ENCODE measurements at regions not wholly inside any gene's neighbourhood (a gene's known extent, or its start where the extent isn't known, plus 50 kb on each side); places are given as distances from the start of the nearest gene placed in this dataset.

DNA sequence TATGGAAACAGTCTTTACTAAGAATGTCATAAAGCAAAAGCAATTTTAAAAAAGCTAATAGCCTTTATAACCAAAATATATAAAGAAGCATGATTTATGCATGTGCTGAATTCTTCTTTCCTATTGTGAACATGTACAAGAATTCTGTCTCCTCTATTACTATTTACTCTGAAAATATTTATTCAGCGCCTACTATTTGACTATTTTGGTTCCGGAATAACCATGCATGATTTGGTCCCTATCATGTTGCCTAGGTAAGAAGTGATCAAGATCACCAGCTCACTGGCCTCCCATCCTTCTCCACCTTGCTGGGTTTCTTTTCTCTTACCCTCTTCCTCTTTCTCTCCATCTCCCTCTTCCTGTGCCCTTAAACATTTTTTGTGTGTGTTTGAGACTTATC is 443.8 kb downstream of the SH3GL2 start:
- H3K36me3 Mint-ChIP-seq (ENCODE audit: insufficient read depth in 1 of 3, low read depth in 3 of 3): peaks cover 0 to 9% (median 0%) of the 10 kb centered on the region in 3 experiments; a peak in 2 of 7 replicates
- TF ChIP-seq, protein P1, sequence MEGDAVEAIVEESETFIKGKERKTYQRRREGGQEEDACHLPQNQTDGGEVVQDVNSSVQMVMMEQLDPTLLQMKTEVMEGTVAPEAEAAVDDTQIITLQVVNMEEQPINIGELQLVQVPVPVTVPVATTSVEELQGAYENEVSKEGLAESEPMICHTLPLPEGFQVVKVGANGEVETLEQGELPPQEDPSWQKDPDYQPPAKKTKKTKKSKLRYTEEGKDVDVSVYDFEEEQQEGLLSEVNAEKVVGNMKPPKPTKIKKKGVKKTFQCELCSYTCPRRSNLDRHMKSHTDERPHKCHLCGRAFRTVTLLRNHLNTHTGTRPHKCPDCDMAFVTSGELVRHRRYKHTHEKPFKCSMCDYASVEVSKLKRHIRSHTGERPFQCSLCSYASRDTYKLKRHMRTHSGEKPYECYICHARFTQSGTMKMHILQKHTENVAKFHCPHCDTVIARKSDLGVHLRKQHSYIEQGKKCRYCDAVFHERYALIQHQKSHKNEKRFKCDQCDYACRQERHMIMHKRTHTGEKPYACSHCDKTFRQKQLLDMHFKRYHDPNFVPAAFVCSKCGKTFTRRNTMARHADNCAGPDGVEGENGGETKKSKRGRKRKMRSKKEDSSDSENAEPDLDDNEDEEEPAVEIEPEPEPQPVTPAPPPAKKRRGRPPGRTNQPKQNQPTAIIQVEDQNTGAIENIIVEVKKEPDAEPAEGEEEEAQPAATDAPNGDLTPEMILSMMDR (conservative IDR thresholded peaks at IDR 0.05): no peak

More for the DNA sequence above, 443.8 kb downstream of the SH3GL2 start:
- Mint-ChIP-seq H3K9me3 (peaks cover 4 to 10% of the 10 kb centered on the region in 2 experiments), H3K27ac (no peak overlapping the region), H3K4me1 (peaks cover 8 to 12% of the 10 kb centered on the region in 2 experiments), H3K4me3 (no peak overlapping the region), H3K27me3 (ENCODE audit: low read depth) (peaks cover 2% of the 10 kb centered on the region; the same call in 1 of the 2 replicates)
- H2AK5ac ChIP-seq (ENCODE audit: insufficient read length, low read length): no peak overlapping the region
- H3K27ac ChIP-seq (ENCODE audit: insufficient read length, low read depth, low read length): no peak overlapping the region
- no peaks in the 10 kb centered on the region for H3K79me2 ChIP-seq (ENCODE audit: insufficient read depth, low read length)
- no peak for DNase-seq
- H3K79me1 ChIP-seq (ENCODE audit: insufficient read depth, low read depth, low read length, poor library complexity, severe bottlenecking): no peaks in the 10 kb centered on the region
- no peak overlapping the region for H2BK15ac ChIP-seq (ENCODE audit: low read depth, low read length)
- no peak overlapping the region for H3K14ac ChIP-seq (ENCODE audit: insufficient read depth, low read length)
- H2BK20ac ChIP-seq (ENCODE audit: low read depth, low read length, poor library complexity, severe bottlenecking): no peak overlapping the region
- no peak overlapping the region for H3K18ac ChIP-seq (ENCODE audit: insufficient read length, low read depth, low read length)
- H3K9ac ChIP-seq (ENCODE audit: extremely low read depth, insufficient read length, low read length): no peak overlapping the region
- H3K4me2 ChIP-seq (ENCODE audit: insufficient read depth, insufficient read length, low read length): no peak overlapping the region
- no peak overlapping the region for H2BK5ac ChIP-seq (ENCODE audit: insufficient read length, low read length)
- H3K4me1 ChIP-seq (ENCODE audit: insufficient read depth, low read length): no peaks in the 10 kb centered on the region; the same call in 1 of the 2 replicates
- H2BK12ac ChIP-seq (ENCODE audit: insufficient read length, low read depth, low read length): no peak overlapping the region
- H4K20me1 ChIP-seq (ENCODE audit: control insufficient read depth, insufficient read depth, insufficient read length): no peaks in the 10 kb centered on the region
- no peak overlapping the region for H4K8ac ChIP-seq (replicated peaks; ENCODE audit: insufficient read length, low read depth, low read length)
- H3K9me3 ChIP-seq (ENCODE audit: control insufficient read depth, low read depth, low read length): no peaks in the 10 kb centered on the region
- H3T11ph ChIP-seq (ENCODE audit: low read length): no peak overlapping the region
- no peak overlapping the region for H4K91ac ChIP-seq (ENCODE audit: insufficient read length, low read depth, low read length)
- no peak overlapping the region for H2BK120ac ChIP-seq (ENCODE audit: low read depth, low read length, poor library complexity, severe bottlenecking)
- H3K23me2 ChIP-seq (ENCODE audit: insufficient read length, low read depth, low read length, poor library complexity, severe bottlenecking): no peaks in the 10 kb centered on the region
- no peak overlapping the region for H3K4ac ChIP-seq (ENCODE audit: low read depth, low read length)
- no CpG with 5 or more reads among the region's 2 CpGs for WGBS (ENCODE audit: extremely low coverage, insufficient read length, low lambda C conversion rate)
- H3K56ac ChIP-seq (ENCODE audit: insufficient read length, low read depth, low read length): no peak overlapping the region
- no peak overlapping the region for H2AFZ ChIP-seq (ENCODE audit: low read length)
- H3K23ac ChIP-seq (ENCODE audit: insufficient read length, low read depth, low read length): no peak overlapping the region
- H4K5ac ChIP-seq (ENCODE audit: insufficient read length, low read depth, low read length): no peak overlapping the region
- H3K27me3 ChIP-seq (ENCODE audit: insufficient read depth, low read length): no peaks in the 10 kb centered on the region
